IMR-90 (cell line): ENCODE measurements at regions not wholly inside any gene's neighbourhood (a gene's known extent, or its start where the extent isn't known, plus 50 kb on each side); places are given as distances from the start of the nearest gene placed in this dataset.

Source experiments
- ATAC-seq: fragments of 200-7000 bp; cut with Tn5 transposase; 2 replicates; pipeline ENCODE4 v1.9.1; 2020; ENCODE audit warnings: low read depth, mild to moderate bottlenecking, moderate library complexity
- BruUV-seq: library from RNA; stranded (reverse); fragments of 400-500 nt; replicated peaks from 2 replicates; lab custom pipeline; 2021; lab: Mats Ljungman, UMichigan
- CTCF ChIA-PET: fragments of 300-600 bp; formaldehyde crosslinking; extraction: SDS; loops from one replicate; lab custom pipeline; 2021; ENCODE audit warnings: antibody characterized with exemption; lab: Yijun Ruan, JAX
- POLR2A ChIA-PET: fragments of 300-600 bp; sonication (Branson Sonifier 250); formaldehyde crosslinking; loops from one replicate; lab custom pipeline; 2022; ENCODE audit warnings: antibody characterized with exemption; ENCODE audit not compliant: unreplicated experiment; lab: Charles Lee
- DNase-seq: peaks from one replicate; pipeline ENCODE4 v3.0.0; 2013
- H2AFZ ChIP-seq: replicated peaks from 2 replicates; pipeline ENCODE3; 2013; ENCODE audit warnings: low read length, mild to moderate bottlenecking; ENCODE audit not compliant: poor library complexity
- H2AK5ac ChIP-seq: 2 replicates; pipeline ENCODE4 v1.6.1; 2013; ENCODE audit warnings: low read depth, low read length, inconsistent platforms
- H2AK9ac ChIP-seq: replicated peaks from 2 replicates; pipeline ENCODE3; 2013; ENCODE audit warnings: mild to moderate bottlenecking, low read depth, low read length, moderate library complexity; ENCODE audit not compliant: poor library complexity
- H2BK120ac ChIP-seq: 2 replicates; pipeline ENCODE4 v1.6.1; 2013; ENCODE audit warnings: low read depth, low read length, inconsistent platforms
- H2BK15ac ChIP-seq: 3 replicates; pipeline ENCODE4 v1.6.1; 2013; ENCODE audit warnings: low read depth, low read length, inconsistent platforms
- H2BK20ac ChIP-seq: 2 replicates; pipeline ENCODE4 v1.6.1; 2013; ENCODE audit warnings: low read depth, mild to moderate bottlenecking, inconsistent platforms, low read length, moderate library complexity
- H2BK5ac ChIP-seq: 2 replicates; pipeline ENCODE4 v1.6.1; 2013; ENCODE audit warnings: mild to moderate bottlenecking, low read depth, low read length, inconsistent platforms; ENCODE audit not compliant: poor library complexity, severe bottlenecking
- H3K14ac ChIP-seq: replicated peaks from 2 replicates; pipeline ENCODE4 v1.6.1; 2013; ENCODE audit warnings: low read depth, low read length, inconsistent platforms
- H3K18ac ChIP-seq: 2 replicates; pipeline ENCODE4 v1.6.1; 2013; ENCODE audit warnings: low read depth, low read length, control low read depth
- H3K23ac ChIP-seq: 2 replicates; pipeline ENCODE4 v1.6.1; 2013; ENCODE audit warnings: low read depth, low read length, inconsistent platforms
- H3K27ac ChIP-seq: 2 replicates; pipeline ENCODE4 v1.5.1; 2013; ENCODE audit warnings: mild to moderate bottlenecking, control low read depth, low read length; ENCODE audit not compliant: insufficient read depth
- H3K27me3 ChIP-seq: 2 replicates; pipeline ENCODE4 v1.6.1; 2013; ENCODE audit warnings: low read length; ENCODE audit not compliant: control insufficient read depth, insufficient read depth
- H3K36me3 ChIP-seq: 2 replicates; pipeline ENCODE4 v1.6.1; 2013; ENCODE audit warnings: low read length, mixed read lengths; ENCODE audit not compliant: control insufficient read depth, insufficient read depth
- H3K4ac ChIP-seq: 2 replicates; pipeline ENCODE4 v1.6.1; 2013; ENCODE audit warnings: low read depth, low read length, inconsistent platforms
- H3K4me1 ChIP-seq: 2 replicates; pipeline ENCODE4 v1.6.1; 2013; ENCODE audit warnings: low read length, mixed read lengths; ENCODE audit not compliant: control insufficient read depth, insufficient read depth
- H3K4me2 ChIP-seq: 2 replicates; pipeline ENCODE4 v1.6.1; 2013; ENCODE audit warnings: low read depth, mild to moderate bottlenecking, control low read depth, low read length, moderate library complexity
- H3K4me3 ChIP-seq: 2 replicates; pipeline ENCODE4 v1.5.1; 2013; ENCODE audit warnings: low read depth, mild to moderate bottlenecking, control low read depth, low read length, moderate library complexity; ENCODE audit not compliant: insufficient read depth
- H3K56ac ChIP-seq: 2 replicates; pipeline ENCODE4 v1.6.1; 2013; ENCODE audit warnings: low read length, inconsistent platforms; ENCODE audit not compliant: insufficient read depth; ENCODE audit errors: extremely low read depth
- H3K79me1 ChIP-seq, 2 experiments: 2 replicates each; pipeline ENCODE4 v1.6.1; 2013; ENCODE audit warnings: low read length in 2 of 2, inconsistent platforms in 1 of 2, low read depth in 1 of 2
- H3K9ac ChIP-seq: 2 replicates; pipeline ENCODE4 v1.6.1; 2013; ENCODE audit warnings: low read depth, low read length, control low read depth
- H3K9me1 ChIP-seq: 2 replicates; pipeline ENCODE4 v1.6.1; 2013; ENCODE audit warnings: low read length, inconsistent platforms; ENCODE audit not compliant: insufficient read depth
- H3K9me3 ChIP-seq: 2 replicates; pipeline ENCODE4 v1.6.1; 2013; ENCODE audit warnings: low read length; ENCODE audit not compliant: control insufficient read depth, insufficient read depth
- H4K20me1 ChIP-seq: 2 replicates; pipeline ENCODE4 v1.6.1; 2013; ENCODE audit warnings: low read length, inconsistent platforms; ENCODE audit not compliant: insufficient read depth
- H4K5ac ChIP-seq: 2 replicates; pipeline ENCODE4 v1.6.1; 2013; ENCODE audit warnings: mild to moderate bottlenecking, low read depth, low read length, control low read depth
- H4K8ac ChIP-seq, 2 experiments: 2 replicates each; pipeline ENCODE4 v1.6.1; 2013; ENCODE audit warnings: low read depth in 2 of 2, low read length in 2 of 2, control low read depth in 1 of 2, inconsistent platforms in 1 of 2
- H4K91ac ChIP-seq: 2 replicates; pipeline ENCODE4 v1.6.1; 2013; ENCODE audit warnings: low read depth, low read length, inconsistent platforms; ENCODE audit not compliant: insufficient read depth
- CEBPB ChIP-seq: IDR thresholded peaks from 2 replicates; pipeline ENCODE4 v1.6.1; 2012; ENCODE audit warnings: low read depth, low read length, improper control_type of control experiment
- CHD1 ChIP-seq: IDR thresholded peaks from 2 replicates; pipeline ENCODE4 v1.6.1; 2012; ENCODE audit warnings: low read depth, low read length, improper control_type of control experiment
- CTCF ChIP-seq: conservative IDR thresholded peaks from 2 replicates; pipeline ENCODE4 v1.5.1; 2012; ENCODE audit warnings: mild to moderate bottlenecking, low read depth, low read length, improper control_type of control experiment
- ELK1 ChIP-seq: fragments of 150-350 bp; IDR thresholded peaks from 2 replicates; pipeline ENCODE4 v1.6.1; 2016; ENCODE audit warnings: low read depth, mild to moderate bottlenecking, low read length, moderate library complexity, borderline replicate concordance
- MAFK ChIP-seq: IDR thresholded peaks from 2 replicates; pipeline ENCODE4 v1.6.1; 2012; ENCODE audit warnings: low read depth, low read length, improper control_type of control experiment
- MXI1 ChIP-seq: IDR thresholded peaks from 2 replicates; pipeline ENCODE4 v1.6.1; 2012; ENCODE audit warnings: low read depth, mild to moderate bottlenecking, low read length, moderate library complexity, borderline replicate concordance
- RAD21 ChIP-seq: IDR thresholded peaks from 2 replicates; pipeline ENCODE4 v1.6.1; 2012; ENCODE audit warnings: low read length, improper control_type of control experiment
- RCOR1 ChIP-seq: IDR thresholded peaks from 2 replicates; pipeline ENCODE4 v1.6.1; 2012; ENCODE audit warnings: mild to moderate bottlenecking, low read length, improper control_type of control experiment; ENCODE audit not compliant: insufficient replicate concordance
- RFX5 ChIP-seq: IDR thresholded peaks from 2 replicates; pipeline ENCODE4 v1.8.0; 2012; ENCODE audit warnings: low read depth, mild to moderate bottlenecking, low read length, moderate library complexity
- WGBS, 2 experiments: methylation state at CpG; one replicate each; pipeline versions ENCODE4 v1.1.5 to v1.1.7; 2013; ENCODE audit warnings: missing lambda C conversion rate in 2 of 2; ENCODE audit not compliant: insufficient read length in 1 of 2; ENCODE audit errors: extremely low coverage in 2 of 2; 5-methylcytosine and 5-hydroxymethylcytosine counted together
- dilution Hi-C: fragments of 300-500 bp; cut with HindIII; formaldehyde crosslinking; loops from one replicate; pipeline ENCODE4 v1.14.3; 2018; ENCODE audit warnings: low sequenced_read_pairs; ENCODE audit not compliant: unreplicated experiment
- in situ Hi-C: fragments of 300-500 bp; cut with MboI; formaldehyde crosslinking; loops from 3 replicates; pipeline ENCODE4 v1.14.3; 2019; ENCODE audit warnings: low sequenced_read_pairs, inconsistent platforms, mixed read lengths
- intact Hi-C: fragments of 100-400 bp; cut with micrococcal nuclease; formaldehyde crosslinking; loops from 2 replicates; pipeline ENCODE4 v1.10.0; 2022
- TF ChIP-seq, protein P1 (sequence below): fragments of 150-350 bp; IDR thresholded peaks from 2 replicates; pipeline ENCODE4 v1.6.1; 2017; ENCODE audit warnings: mild to moderate bottlenecking, antibody characterized with exemption, low read length, low read depth

DNA sequence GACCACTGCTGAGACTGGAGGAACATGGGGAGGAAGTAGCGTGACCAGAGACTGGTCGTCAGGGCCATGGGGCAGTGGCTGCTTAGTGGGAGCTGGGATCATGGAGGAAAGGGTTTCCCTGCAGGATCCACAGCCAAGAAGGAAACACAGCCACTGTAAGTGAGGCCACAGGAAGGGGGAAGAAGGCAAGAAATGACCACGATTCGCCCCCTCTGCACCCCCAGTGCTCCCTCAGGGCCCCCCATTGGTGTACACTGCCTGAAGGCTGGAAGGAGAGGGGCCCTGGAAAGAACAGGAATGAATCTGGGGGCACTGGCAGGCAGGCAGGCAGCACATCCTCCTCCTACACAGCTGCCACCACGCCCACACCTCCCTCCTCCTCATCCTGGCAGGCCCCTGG, 62.5 kb upstream of the RMDN2 start:
- in situ Hi-C loops: no loop called here
- Histone ChIP-seq H2BK120ac (no peak overlapping the region), H3K36me3 (no peaks in the 10 kb centered on the region), H3K4ac (no peak overlapping the region), H4K91ac (no peak overlapping the region), H3K9me1 (peaks cover 11% of the 10 kb centered on the region), H2BK20ac (no peak overlapping the region), H3K4me2 (no peak overlapping the region), H3K79me1 (no peaks in the 10 kb centered on the region), H2AK5ac (peak overlapping the region; percentile 40; the same call in 1 of the 2 replicates), H3K56ac (no peak overlapping the region), H3K4me3 (no peak overlapping the region), H2AK9ac (no peak overlapping the region), H2AFZ (no peak overlapping the region), H3K9ac (no peak overlapping the region), H4K20me1 (no peaks in the 10 kb centered on the region), H3K9me3 (peaks cover 4% of the 10 kb centered on the region; the same call in 1 of the 2 replicates), H4K5ac (no peak overlapping the region), H3K4me1 (peaks cover 13% of the 10 kb centered on the region), H2BK15ac (no peak overlapping the region), H3K27me3 (no peaks in the 10 kb centered on the region; the same call in 1 of the 2 replicates), H4K8ac (no peak overlapping the region), H3K27ac (no peak overlapping the region), H3K18ac (no peak overlapping the region), H3K14ac (no peak overlapping the region), H3K23ac (no peak overlapping the region), H2BK5ac (no peak overlapping the region)
- WGBS, 2 experiments: 63% methylated on average over 1 of the region's 5 CpGs; no CpG with 5 or more reads in 1 of the 2 experiments
- no TSS peak for BruUV-seq
- TF ChIP-seq ELK1 (no peak), CTCF (no peak), MXI1 (no peak), RCOR1 (no peak), CHD1 (no peak), RAD21 (no peak), RFX5 (no peak), MAFK (no peak), CEBPB (no peak)
- TF ChIP-seq, protein P1, sequence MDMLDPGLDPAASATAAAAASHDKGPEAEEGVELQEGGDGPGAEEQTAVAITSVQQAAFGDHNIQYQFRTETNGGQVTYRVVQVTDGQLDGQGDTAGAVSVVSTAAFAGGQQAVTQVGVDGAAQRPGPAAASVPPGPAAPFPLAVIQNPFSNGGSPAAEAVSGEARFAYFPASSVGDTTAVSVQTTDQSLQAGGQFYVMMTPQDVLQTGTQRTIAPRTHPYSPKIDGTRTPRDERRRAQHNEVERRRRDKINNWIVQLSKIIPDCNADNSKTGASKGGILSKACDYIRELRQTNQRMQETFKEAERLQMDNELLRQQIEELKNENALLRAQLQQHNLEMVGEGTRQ: no peak
- DNase-seq (no peak), ATAC-seq (no peak)
- ChIA-PET CTCF (interaction anchor here (0.9 kb wide), 1 partner anchor 15 kb away, joined by 4 read pairs; no protein-coding TSS in a partner anchor), POLR2A (no interaction called here)
- dilution Hi-C loops: no loop called here
- intact Hi-C loops: no loop called here
